Neural progenitor cell (in vitro differentiated cells): ENCODE measurements at regions not wholly inside any gene's neighbourhood (a gene's known extent, or its start where the extent isn't known, plus 50 kb on each side); places are given as distances from the start of the nearest gene placed in this dataset.

Experiments
- DNase-seq: peaks from one replicate; pipeline ENCODE4 v3.0.0-alpha.2; 2016; ENCODE audit warnings: low spot score
- H2AFZ ChIP-seq: fragments of 200-600 bp; sonication (generic); replicated peaks from 2 replicates; pipeline ENCODE4 v1.6.1; 2016; ENCODE audit warnings: antibody characterized with exemption
- H3F3A ChIP-seq: fragments of 200-600 bp; sonication (generic); 2 replicates; pipeline ENCODE4 v1.6.1; 2016; ENCODE audit warnings: antibody characterized with exemption, low read depth
- H3K27ac ChIP-seq: fragments of 200-600 bp; sonication (generic); 2 replicates; pipeline ENCODE4 v1.5.1; 2016; ENCODE audit warnings: mild to moderate bottlenecking
- H3K27me3 ChIP-seq: fragments of 200-600 bp; sonication (generic); 2 replicates; pipeline ENCODE4 v1.6.1; 2016; ENCODE audit warnings: mild to moderate bottlenecking, moderate library complexity
- H3K36me3 ChIP-seq: fragments of 200-600 bp; sonication (generic); 2 replicates; pipeline ENCODE4 v1.5.1; 2016
- H3K4me1 ChIP-seq: fragments of 200-600 bp; sonication (generic); 2 replicates; pipeline ENCODE4 v1.6.1; 2016; ENCODE audit warnings: mixed run types
- H3K4me2 ChIP-seq: fragments of 200-600 bp; sonication (generic); 2 replicates; pipeline ENCODE4 v1.6.1; 2016
- H3K4me3 ChIP-seq: fragments of 200-600 bp; sonication (generic); 2 replicates; pipeline ENCODE4 v1.5.1; 2016
- H3K79me2 ChIP-seq: fragments of 200-600 bp; sonication (generic); 2 replicates; pipeline ENCODE4 v1.6.1; 2016; ENCODE audit warnings: low read depth
- H3K9ac ChIP-seq: fragments of 200-600 bp; sonication (generic); 2 replicates; pipeline ENCODE4 v1.6.1; 2016
- H3K9me3 ChIP-seq: fragments of 200-600 bp; sonication (generic); 2 replicates; pipeline ENCODE4 v1.5.1; 2016; ENCODE audit warnings: low read depth
- H4K20me1 ChIP-seq: fragments of 200-600 bp; sonication (generic); 2 replicates; pipeline ENCODE4 v1.6.1; 2016; ENCODE audit warnings: low read depth
- H3K27ac Mint-ChIP-seq: 3 replicates; pipeline ENCODE4 v1.8.0; 2021; ENCODE audit warnings: mixed read lengths
- H3K27me3 Mint-ChIP-seq: 2 replicates; pipeline ENCODE4 v1.8.0; 2022; ENCODE audit warnings: low read depth, mild to moderate bottlenecking, inconsistent platforms, moderate library complexity, mixed read lengths; ENCODE audit not compliant: insufficient read depth
- H3K36me3 Mint-ChIP-seq: 3 replicates; pipeline ENCODE4 v1.8.0; 2021; ENCODE audit warnings: mixed read lengths
- H3K4me1 Mint-ChIP-seq: 3 replicates; pipeline ENCODE4 v1.8.0; 2021; ENCODE audit warnings: mixed read lengths
- H3K4me3 Mint-ChIP-seq: 3 replicates; pipeline ENCODE4 v1.8.0; 2021; ENCODE audit warnings: mild to moderate bottlenecking, moderate library complexity, mixed read lengths
- H3K9me3 Mint-ChIP-seq: 3 replicates; pipeline ENCODE4 v1.8.0; 2020; ENCODE audit warnings: mixed read lengths
- EZH2 ChIP-seq: fragments of 200-600 bp; sonication (generic); IDR thresholded peaks from 2 replicates; pipeline ENCODE4 v1.6.1; 2017; ENCODE audit warnings: antibody characterized with exemption, mild to moderate bottlenecking, moderate library complexity
- EZH2phosphoT487 ChIP-seq: fragments of 200-600 bp; sonication (generic); IDR thresholded peaks from 2 replicates; pipeline ENCODE4 v1.6.1; 2017; ENCODE audit warnings: antibody characterized with exemption
- TF ChIP-seq, protein P1 (sequence below): fragments of 200-600 bp; sonication (generic); IDR thresholded peaks from 2 replicates; pipeline ENCODE4 v1.5.1; 2017; ENCODE audit warnings: antibody characterized with exemption, mild to moderate bottlenecking

- no peak overlapping the region for H3K27ac ChIP-seq
- Mint-ChIP-seq H3K27me3 (no peaks in the 10 kb centered on the region), H3K4me1 (no peaks in the 10 kb centered on the region), H3K27ac (no peak overlapping the region), H3K4me3 (no peak overlapping the region), H3K9me3 (no peaks in the 10 kb centered on the region), H3K36me3 (no peaks in the 10 kb centered on the region)
- H3K4me3 ChIP-seq: no peak overlapping the region
- no peak overlapping the region for H3K9ac ChIP-seq
- H3K79me2 ChIP-seq: no peaks in the 10 kb centered on the region
- no peaks in the 10 kb centered on the region for H3K36me3 ChIP-seq
- H3K9me3 ChIP-seq: no peaks in the 10 kb centered on the region
- H3F3A ChIP-seq: no peaks in the 10 kb centered on the region
- H2AFZ ChIP-seq: no peak overlapping the region
- H3K4me1 ChIP-seq: no peaks in the 10 kb centered on the region
- H4K20me1 ChIP-seq: no peaks in the 10 kb centered on the region
- H3K27me3 ChIP-seq: no peaks in the 10 kb centered on the region
- TF ChIP-seq EZH2phosphoT487: no peak
- no peak for TF ChIP-seq EZH2
- TF ChIP-seq, protein P1, sequence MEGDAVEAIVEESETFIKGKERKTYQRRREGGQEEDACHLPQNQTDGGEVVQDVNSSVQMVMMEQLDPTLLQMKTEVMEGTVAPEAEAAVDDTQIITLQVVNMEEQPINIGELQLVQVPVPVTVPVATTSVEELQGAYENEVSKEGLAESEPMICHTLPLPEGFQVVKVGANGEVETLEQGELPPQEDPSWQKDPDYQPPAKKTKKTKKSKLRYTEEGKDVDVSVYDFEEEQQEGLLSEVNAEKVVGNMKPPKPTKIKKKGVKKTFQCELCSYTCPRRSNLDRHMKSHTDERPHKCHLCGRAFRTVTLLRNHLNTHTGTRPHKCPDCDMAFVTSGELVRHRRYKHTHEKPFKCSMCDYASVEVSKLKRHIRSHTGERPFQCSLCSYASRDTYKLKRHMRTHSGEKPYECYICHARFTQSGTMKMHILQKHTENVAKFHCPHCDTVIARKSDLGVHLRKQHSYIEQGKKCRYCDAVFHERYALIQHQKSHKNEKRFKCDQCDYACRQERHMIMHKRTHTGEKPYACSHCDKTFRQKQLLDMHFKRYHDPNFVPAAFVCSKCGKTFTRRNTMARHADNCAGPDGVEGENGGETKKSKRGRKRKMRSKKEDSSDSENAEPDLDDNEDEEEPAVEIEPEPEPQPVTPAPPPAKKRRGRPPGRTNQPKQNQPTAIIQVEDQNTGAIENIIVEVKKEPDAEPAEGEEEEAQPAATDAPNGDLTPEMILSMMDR: no peak
- DNase-seq: no peak
- H3K4me2 ChIP-seq: no peak overlapping the region
Measured at GRCh38 chr11:29087200-29087812, 929.5 kb downstream of the KCNA4 start.

- no peak overlapping the region for H3K4me2 ChIP-seq
- Mint-ChIP-seq H3K4me3 (no peak overlapping the region), H3K4me1 (no peaks in the 10 kb centered on the region), H3K36me3 (no peaks in the 10 kb centered on the region), H3K27me3 (no peaks in the 10 kb centered on the region), H3K9me3 (peaks cover 5% of the 10 kb centered on the region), H3K27ac (no peak overlapping the region)
- H3K9ac ChIP-seq: no peak overlapping the region
- no peak overlapping the region for H3K27ac ChIP-seq
- H3K79me2 ChIP-seq: no peaks in the 10 kb centered on the region
- H3K9me3 ChIP-seq: no peaks in the 10 kb centered on the region
- no peak for DNase-seq
- H2AFZ ChIP-seq: no peak overlapping the region
- H3K36me3 ChIP-seq: no peaks in the 10 kb centered on the region
- no peaks in the 10 kb centered on the region for H3K27me3 ChIP-seq
- H4K20me1 ChIP-seq: no peaks in the 10 kb centered on the region
- H3F3A ChIP-seq: no peaks in the 10 kb centered on the region
- TF ChIP-seq EZH2phosphoT487 (no peak), EZH2 (no peak)
- TF ChIP-seq, protein P1: no peak
- no peaks in the 10 kb centered on the region for H3K4me1 ChIP-seq
- no peak overlapping the region for H3K4me3 ChIP-seq
Measured at GRCh38 chr11:29075726-29076125, 941.1 kb downstream of the KCNA4 start.

DNA sequence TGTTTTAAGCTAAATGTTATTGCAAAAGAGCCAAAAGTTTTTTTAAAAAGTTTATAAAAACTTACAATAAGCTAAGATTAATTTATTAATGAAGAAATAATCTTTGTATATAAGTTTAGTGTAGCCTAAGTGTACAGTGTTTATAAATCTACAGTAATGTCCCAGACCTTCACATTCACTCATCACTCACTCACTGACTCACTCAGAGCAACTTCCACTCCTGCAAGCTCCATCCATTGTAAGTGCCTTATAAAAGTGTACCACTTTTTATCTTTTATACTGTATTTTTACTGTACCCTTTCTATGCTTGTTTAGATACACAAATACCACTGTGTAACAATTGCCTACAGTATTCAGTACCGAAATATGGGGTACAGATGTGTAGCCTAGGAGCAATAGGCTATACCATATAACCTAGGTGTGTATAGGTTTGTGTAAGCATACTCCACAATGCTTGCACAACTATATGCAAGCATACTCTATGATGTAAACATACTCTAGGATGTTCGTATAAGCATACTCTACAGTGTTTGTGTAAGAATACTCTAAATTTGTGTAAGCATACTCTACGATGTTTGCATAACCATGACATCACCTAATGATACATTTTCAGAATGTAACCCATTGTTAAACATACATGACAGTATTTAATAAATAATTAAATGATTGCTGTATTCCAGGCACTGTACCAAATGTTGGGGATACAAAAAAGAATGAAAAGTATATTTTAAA is 953.0 kb downstream of the KCNA4 start:
- TF ChIP-seq EZH2 (no peak), EZH2phosphoT487 (no peak)
- TF ChIP-seq, protein P1: no peak
- H3K27me3 Mint-ChIP-seq: no peaks in the 10 kb centered on the region

More for the DNA sequence above, 953.0 kb downstream of the KCNA4 start:
- Histone ChIP-seq H3K4me1 (no peaks in the 10 kb centered on the region), H4K20me1 (no peaks in the 10 kb centered on the region), H3K4me2 (no peak overlapping the region), H3K9me3 (no peaks in the 10 kb centered on the region), H3K79me2 (no peaks in the 10 kb centered on the region), H3K4me3 (no peak overlapping the region), H3K27ac (no peak overlapping the region), H2AFZ (no peak overlapping the region), H3K9ac (no peak overlapping the region), H3K36me3 (no peaks in the 10 kb centered on the region), H3F3A (no peaks in the 10 kb centered on the region), H3K27me3 (no peaks in the 10 kb centered on the region)
- Mint-ChIP-seq H3K4me1 (no peaks in the 10 kb centered on the region), H3K36me3 (no peaks in the 10 kb centered on the region), H3K4me3 (no peak overlapping the region), H3K9me3 (no peaks in the 10 kb centered on the region), H3K27ac (no peak overlapping the region)
- no peak for DNase-seq
